Lower leg skin (tissue), 4 donors: ENCODE measurements at regions not wholly inside any gene's neighbourhood (a gene's known extent, or its start where the extent isn't known, plus 50 kb on each side); places are given as distances from the start of the nearest gene placed in this dataset.

ENCODE experiments used
- DNase-seq, 2 donors: peaks; one replicate each; pipeline ENCODE4 v3.0.0-alpha.2; 2019; ENCODE audit warnings: low spot score in 2 of 2
- H3K4me3 ChIP-seq: fragments of 200-600 bp; sonication (generic); 2 replicates; pipeline ENCODE4 v1.5.1; 2017; ENCODE audit warnings: mild to moderate bottlenecking, low read depth; ENCODE audit not compliant: poor library complexity, severe bottlenecking
- POLR2A ChIP-seq, 2 donors: fragments of 450-650 bp; IDR thresholded peaks; one replicate each; pipeline ENCODE4 v1.6.1; 2016 to 2017; ENCODE audit warnings: antibody characterized with exemption in 2 of 2, mild to moderate bottlenecking in 1 of 2, moderate library complexity in 1 of 2
- WGBS, 2 donors: methylation state at CpG; one replicate each; pipeline ENCODE4 v1.1.5; 2018; 5-methylcytosine and 5-hydroxymethylcytosine counted together
- intact Hi-C: fragments of 100-400 bp; cut with DNase I; formaldehyde crosslinking; loops from one replicate; pipeline ENCODE4 v1.15.0; 2023; ENCODE audit warnings: low total_unique reads
- TF ChIP-seq, protein P1 (sequence below), 3 donors: fragments of 450-650 bp; IDR thresholded peaks; one replicate each; pipeline ENCODE4 v1.5.1; 2016; ENCODE audit warnings: antibody characterized with exemption in 3 of 3, mild to moderate bottlenecking in 3 of 3, moderate library complexity in 2 of 3

DNA sequence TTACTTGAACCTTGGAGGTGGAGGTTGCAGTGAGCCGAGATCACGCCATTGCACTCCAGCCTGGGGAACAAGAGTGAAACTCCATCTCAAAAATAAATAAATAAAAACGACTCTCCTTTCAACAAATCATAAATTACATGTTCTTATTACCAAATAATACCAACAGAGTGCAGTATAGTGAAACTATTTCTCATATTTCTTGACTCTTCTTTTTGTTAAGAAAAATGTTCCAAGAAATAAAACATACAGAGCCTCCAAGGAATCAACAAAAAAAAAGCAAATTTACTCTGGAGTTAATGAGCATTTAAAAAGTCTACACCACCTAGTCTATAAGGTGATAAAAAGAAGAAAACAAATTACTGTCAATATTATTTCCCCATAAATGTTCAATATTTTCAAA is 188.8 kb downstream of the KLF12 start:
- no peak for DNase-seq
- TF ChIP-seq, protein P1, sequence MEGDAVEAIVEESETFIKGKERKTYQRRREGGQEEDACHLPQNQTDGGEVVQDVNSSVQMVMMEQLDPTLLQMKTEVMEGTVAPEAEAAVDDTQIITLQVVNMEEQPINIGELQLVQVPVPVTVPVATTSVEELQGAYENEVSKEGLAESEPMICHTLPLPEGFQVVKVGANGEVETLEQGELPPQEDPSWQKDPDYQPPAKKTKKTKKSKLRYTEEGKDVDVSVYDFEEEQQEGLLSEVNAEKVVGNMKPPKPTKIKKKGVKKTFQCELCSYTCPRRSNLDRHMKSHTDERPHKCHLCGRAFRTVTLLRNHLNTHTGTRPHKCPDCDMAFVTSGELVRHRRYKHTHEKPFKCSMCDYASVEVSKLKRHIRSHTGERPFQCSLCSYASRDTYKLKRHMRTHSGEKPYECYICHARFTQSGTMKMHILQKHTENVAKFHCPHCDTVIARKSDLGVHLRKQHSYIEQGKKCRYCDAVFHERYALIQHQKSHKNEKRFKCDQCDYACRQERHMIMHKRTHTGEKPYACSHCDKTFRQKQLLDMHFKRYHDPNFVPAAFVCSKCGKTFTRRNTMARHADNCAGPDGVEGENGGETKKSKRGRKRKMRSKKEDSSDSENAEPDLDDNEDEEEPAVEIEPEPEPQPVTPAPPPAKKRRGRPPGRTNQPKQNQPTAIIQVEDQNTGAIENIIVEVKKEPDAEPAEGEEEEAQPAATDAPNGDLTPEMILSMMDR (IDR thresholded peaks at IDR 0.05), result no peak
- H3K4me3 ChIP-seq, result no peak overlapping the region
- intact Hi-C loops, result no loop called here
- WGBS, 2 donors, result 50 to 52% methylated on average over 3 of the region's 3 CpGs

- DNase-seq, result no peak
- H3K4me3 ChIP-seq, result no peak overlapping the region
- 61 to 68% methylated on average over 1 of the region's 1 CpG for WGBS, 2 donors
- intact Hi-C loops, result no loop called here
- TF ChIP-seq, protein P1 (IDR thresholded peaks at IDR 0.05), result no peak
- TF ChIP-seq POLR2A (IDR thresholded peaks at IDR 0.05), result no peak
Observed at GRCh38 chr13:73943965-73944233, 190.3 kb downstream of the KLF12 start.

DNA sequence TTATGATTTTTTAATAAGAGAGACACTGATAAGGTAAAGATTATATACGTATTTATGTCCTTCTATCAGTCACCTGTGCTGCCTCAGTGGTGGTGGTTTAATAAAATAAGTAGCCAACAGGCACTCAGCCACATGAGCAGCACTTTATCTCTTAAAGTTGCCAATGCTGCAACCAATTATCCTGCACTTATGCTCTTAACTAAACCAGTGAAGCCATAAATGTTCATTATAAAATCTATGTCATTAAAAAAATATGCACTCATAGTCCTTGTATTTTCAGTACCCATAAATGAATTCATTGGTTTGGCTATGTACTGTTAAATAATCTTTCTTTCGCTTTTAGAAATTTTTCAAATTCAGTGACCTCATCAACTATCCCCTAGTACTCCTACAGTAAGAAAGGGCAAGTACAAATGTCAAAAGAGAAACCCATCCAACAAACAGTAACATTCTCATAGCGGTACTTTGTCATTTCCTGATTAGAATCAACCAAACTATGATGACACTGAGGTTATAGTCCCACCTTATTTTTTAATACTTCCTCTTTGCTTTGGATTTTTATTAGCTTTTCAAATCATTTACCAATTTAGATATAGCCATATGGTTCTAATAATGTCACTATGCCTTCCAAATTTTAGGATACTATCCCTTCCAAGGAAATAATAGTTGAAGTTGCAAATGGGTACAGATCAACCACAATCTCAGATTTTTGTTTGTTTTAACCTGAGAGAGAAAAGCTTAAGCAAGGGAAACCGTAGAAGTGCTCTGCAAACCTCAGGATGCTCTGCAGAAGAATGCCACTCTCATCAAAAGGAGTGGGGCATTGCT is 190.9 kb downstream of the KLF12 start:
- no peak overlapping the region for H3K4me3 ChIP-seq
- intact Hi-C loops, result no loop called here
- WGBS, 2 donors, result 74% methylated on average over 4 of the region's 4 CpGs
- DNase-seq, result no peak
- no peak for TF ChIP-seq POLR2A (IDR thresholded peaks at IDR 0.05)
- TF ChIP-seq, protein P1 (IDR thresholded peaks at IDR 0.05), result no peak

DNA sequence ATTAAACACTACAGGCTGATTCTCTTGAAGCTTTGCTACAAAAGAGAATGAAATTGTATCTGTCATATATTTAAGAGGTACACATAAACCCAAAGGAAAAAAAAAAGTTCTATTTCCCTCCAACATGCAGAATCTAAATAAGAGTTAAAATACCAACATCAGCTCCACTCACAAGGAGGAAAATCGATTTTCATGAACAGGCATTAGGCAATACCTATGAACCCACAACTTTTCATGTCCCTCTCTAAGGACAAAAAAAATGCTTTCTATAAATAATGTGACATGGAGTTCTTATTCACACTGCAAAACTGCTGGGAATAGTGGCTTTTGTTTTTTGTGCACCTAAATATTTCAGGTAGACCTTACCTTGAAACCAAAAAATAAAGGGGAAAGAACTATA is 192.5 kb downstream of the KLF12 start:
- H3K4me3 ChIP-seq, result no peak overlapping the region
- WGBS, 2 donors, result 88 to 94% methylated on average over 1 of the region's 1 CpG
- intact Hi-C loops, result no loop called here
- DNase-seq, result no peak
- TF ChIP-seq POLR2A (IDR thresholded peaks at IDR 0.05), result no peak
- TF ChIP-seq, protein P1 (IDR thresholded peaks at IDR 0.05), result no peak

- TF ChIP-seq POLR2A (IDR thresholded peaks at IDR 0.05), result no peak
- TF ChIP-seq, protein P1 (IDR thresholded peaks at IDR 0.05), result no peak
- WGBS, 2 donors, result 89 to 91% methylated on average over 7 of the region's 7 CpGs
Observed at GRCh38 chr13:73940098-73940497, 194.1 kb downstream of the KLF12 start.

GRCh38 chr13:73939603-73940002 is 194.6 kb downstream of the KLF12 start:
- no peak for DNase-seq
- intact Hi-C loops, result no loop called here
- WGBS, 2 donors, result 89 to 97% methylated on average over 1 of the region's 1 CpG
- no peak for TF ChIP-seq POLR2A (IDR thresholded peaks at IDR 0.05)
- H3K4me3 ChIP-seq, result no peak overlapping the region

More at GRCh38 chr13:73940098-73940497, 194.1 kb downstream of the KLF12 start:
- intact Hi-C loops, result no loop called here
- DNase-seq, result no peak
- H3K4me3 ChIP-seq, result no peak overlapping the region
